ENCODE measurements at regions not wholly inside any gene's neighbourhood (a gene's known extent, or its start where the extent isn't known, plus 50 kb on each side); places are given as distances from the start of the nearest gene placed in this dataset.
A peak's percentile ranks its signal among the peaks of the same experiment; 100 is the strongest.

DNA sequence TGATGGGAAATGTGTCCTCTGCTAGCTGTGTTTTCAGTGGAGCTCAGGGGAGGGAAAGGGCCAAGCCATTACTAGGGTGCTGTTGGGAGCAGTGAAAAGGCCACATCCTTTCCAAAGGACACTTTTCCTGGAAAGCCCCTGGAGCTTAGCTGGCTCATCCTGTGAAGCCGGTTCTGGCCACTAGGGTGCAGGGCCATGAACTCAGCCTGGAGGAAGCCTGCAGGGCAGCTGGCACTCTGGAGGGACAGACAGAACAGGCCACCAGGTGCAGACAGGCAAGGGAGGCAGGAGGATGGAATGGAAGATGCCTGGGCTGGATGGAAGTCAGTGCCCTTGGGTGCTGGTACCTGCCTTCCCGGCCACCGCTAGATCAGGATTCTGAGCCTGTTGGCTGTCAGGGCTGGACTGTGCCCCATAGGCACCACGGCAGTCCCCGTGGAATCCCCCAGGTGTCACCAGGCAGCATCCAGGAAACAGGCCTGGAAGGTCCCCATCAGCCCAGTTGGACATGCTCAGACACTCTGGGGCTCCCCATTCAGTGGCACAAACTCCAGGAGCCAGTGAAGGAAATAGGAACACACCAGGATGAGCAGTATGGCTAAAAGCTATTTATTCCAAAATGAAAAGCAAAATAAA, 76.2 kb upstream of the C2CD4B start:
- no peak overlapping the region for H3K4me3 ChIP-seq (ENCODE audit: low read depth, low read length)
- TF ChIP-seq, protein P1, sequence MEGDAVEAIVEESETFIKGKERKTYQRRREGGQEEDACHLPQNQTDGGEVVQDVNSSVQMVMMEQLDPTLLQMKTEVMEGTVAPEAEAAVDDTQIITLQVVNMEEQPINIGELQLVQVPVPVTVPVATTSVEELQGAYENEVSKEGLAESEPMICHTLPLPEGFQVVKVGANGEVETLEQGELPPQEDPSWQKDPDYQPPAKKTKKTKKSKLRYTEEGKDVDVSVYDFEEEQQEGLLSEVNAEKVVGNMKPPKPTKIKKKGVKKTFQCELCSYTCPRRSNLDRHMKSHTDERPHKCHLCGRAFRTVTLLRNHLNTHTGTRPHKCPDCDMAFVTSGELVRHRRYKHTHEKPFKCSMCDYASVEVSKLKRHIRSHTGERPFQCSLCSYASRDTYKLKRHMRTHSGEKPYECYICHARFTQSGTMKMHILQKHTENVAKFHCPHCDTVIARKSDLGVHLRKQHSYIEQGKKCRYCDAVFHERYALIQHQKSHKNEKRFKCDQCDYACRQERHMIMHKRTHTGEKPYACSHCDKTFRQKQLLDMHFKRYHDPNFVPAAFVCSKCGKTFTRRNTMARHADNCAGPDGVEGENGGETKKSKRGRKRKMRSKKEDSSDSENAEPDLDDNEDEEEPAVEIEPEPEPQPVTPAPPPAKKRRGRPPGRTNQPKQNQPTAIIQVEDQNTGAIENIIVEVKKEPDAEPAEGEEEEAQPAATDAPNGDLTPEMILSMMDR (IDR thresholded peaks at IDR 0.05; ENCODE audit: insufficient read depth, low read length, missing control alignments), result peak; percentile 32
- CTCF ChIA-PET, result interaction anchor here (0.9 to 3.1 kb wide), 3 partner anchors 11 to 22 kb away, joined by 3 to 19 read pairs (median 4); no protein-coding TSS in a partner anchor
- POLR2A ChIA-PET, result no interaction called here
- no peak for DNase-seq (ENCODE audit: low read depth, low spot score)

DNA sequence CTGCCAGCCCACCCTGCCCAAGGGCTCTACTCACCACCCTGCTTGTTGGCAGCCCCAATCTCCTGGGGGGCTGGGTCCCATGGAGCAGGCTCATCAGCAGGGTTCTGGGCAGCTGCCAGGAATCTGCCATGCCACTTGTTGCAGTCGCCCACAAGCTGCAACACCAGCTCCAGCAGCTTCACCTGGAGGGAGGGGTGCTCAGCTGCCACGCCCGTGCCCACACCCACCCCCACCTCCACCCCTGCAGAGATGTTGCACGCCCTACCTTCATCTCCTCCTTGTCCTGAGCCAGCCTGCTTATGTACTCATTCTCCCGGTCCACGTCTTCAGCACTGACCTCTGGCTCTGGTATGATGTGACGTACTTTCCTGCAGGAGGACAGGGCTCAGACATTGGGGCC, 77.9 kb upstream of the C2CD4B start:
- POLR2A ChIA-PET, result no interaction called here
- TF ChIP-seq, protein P1 (IDR thresholded peaks at IDR 0.05; ENCODE audit: insufficient read depth, low read length, missing control alignments), result no peak
- no peak overlapping the region for H3K4me3 ChIP-seq (ENCODE audit: low read depth, low read length)
- no peak for DNase-seq (ENCODE audit: low read depth, low spot score)
- CTCF ChIA-PET, result interaction anchor here (0.7 kb wide), 1 partner anchor 11 kb away, joined by 3 read pairs; no protein-coding TSS in a partner anchor

DNA sequence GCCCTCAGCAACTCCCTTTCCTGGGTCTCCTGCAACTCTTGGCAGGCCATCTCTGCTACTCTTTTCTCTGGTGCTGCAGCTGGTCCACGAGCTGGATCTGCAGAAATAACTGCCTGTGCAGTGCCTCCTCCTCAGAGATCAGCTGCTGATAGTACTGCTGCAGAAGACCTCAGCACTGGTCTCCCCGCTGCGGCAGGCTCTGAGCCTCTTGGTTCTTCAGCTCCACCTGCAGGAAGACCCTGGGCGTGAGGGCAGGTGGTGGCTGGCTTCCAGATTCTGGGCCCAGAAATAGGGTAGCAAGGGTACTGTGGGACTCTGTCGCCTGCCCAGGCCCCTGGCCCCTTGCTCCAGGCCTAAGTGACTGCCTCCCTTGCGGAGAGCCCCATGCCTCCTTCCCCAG, 79.7 kb upstream of the C2CD4B start:
- POLR2A ChIA-PET, result no interaction called here
- DNase-seq (ENCODE audit: low read depth, low spot score), result no peak
- H3K4me3 ChIP-seq (ENCODE audit: low read depth, low read length), result no peak overlapping the region
- TF ChIP-seq, protein P1 (IDR thresholded peaks at IDR 0.05; ENCODE audit: insufficient read depth, low read length, missing control alignments), result no peak
- CTCF ChIA-PET, result interaction anchor here (1.8 kb wide), 1 partner anchor 9 kb away, joined by 11 read pairs; no protein-coding TSS in a partner anchor

DNA sequence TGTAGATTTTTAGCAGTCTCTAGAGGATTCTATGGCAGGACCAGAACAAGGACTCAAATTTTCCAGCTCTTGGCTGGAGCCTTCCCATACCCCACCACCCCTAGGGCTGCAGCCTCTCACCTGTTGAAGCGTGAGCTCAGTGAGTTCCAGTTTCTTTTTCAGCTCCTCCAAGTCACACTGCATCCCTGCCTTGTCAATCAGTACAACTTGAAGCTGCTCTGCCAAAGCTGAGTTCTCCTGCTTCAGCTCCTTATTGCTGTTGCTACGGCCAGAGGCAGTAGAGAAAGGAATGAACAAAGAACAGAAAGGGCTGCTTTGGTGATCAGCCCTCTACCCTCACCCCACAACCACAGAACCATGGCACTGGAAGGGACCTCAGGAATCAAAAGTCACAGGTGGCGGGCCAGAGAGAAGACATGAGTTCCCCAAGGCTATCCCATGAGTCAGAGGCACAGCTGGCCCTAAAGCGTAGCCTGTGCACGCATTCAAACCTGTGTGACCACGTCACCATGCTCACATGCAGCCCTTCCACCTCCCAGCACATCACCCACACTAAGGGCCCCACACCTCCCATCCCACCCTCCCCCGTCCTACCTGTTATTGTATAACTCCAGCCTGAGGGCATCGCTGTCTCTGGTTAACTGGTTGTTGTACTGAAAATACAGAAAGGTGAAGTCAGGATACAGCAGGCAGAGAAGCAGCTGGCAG, 83.3 kb upstream of the C2CD4B start:
- H3K4me3 ChIP-seq (ENCODE audit: low read depth, low read length), result no peak overlapping the region
- TF ChIP-seq, protein P1 (IDR thresholded peaks at IDR 0.05; ENCODE audit: insufficient read depth, low read length, missing control alignments), result no peak
- POLR2A ChIA-PET, result no interaction called here
- no peak for DNase-seq (ENCODE audit: low read depth, low spot score)
- CTCF ChIA-PET, result no interaction called here

DNA sequence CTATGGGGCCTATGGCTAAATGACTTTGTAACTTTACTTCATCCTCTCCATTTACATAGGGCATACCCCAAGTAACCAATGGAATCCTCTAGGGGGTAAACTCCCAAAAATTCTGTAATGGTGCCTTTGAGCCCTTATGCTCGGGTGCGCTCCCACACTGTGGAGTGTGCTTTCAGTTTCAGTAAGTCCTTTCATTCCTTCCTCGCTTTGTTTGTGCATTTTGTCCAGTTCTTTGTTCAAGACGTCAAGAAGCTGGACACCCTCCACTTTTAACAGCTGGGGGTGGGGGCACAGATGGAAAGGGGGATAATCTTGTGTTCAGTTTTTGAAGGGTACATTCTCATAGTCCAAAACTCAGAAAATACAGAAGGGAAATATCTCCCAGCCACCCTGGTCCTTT, 84.4 kb upstream of the C2CD4B start:
- ChIA-PET POLR2A (no interaction called here), CTCF (no interaction called here)
- H3K4me3 ChIP-seq (ENCODE audit: low read depth, low read length), result no peak overlapping the region
- TF ChIP-seq, protein P1 (IDR thresholded peaks at IDR 0.05; ENCODE audit: insufficient read depth, low read length, missing control alignments), result no peak
- DNase-seq (ENCODE audit: low read depth, low spot score), result no peak

DNA sequence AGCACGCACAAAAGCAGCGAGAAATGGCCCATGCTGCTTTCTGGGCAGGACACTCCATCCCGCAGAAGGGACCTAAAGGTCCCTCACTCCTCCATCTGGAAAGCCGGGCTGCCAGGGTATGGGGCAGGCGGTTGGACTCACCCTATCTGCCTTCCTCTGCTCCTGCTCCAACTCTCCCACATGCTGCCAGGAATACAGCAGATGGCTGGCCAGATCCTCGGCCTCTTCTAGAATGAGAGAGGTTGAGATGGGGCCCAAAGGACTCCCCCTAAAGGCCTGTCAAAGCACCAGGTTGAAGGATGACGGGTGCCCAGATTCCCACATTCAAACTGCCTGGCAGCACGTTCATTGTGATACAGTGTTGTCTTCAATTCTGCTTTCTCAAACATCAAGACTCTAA, 85.1 kb upstream of the C2CD4B start:
- H3K4me3 ChIP-seq (ENCODE audit: low read depth, low read length), result no peak overlapping the region
- TF ChIP-seq, protein P1 (IDR thresholded peaks at IDR 0.05; ENCODE audit: insufficient read depth, low read length, missing control alignments), result no peak
- CTCF ChIA-PET, result no interaction called here
- POLR2A ChIA-PET, result no interaction called here
- no peak for DNase-seq (ENCODE audit: low read depth, low spot score)
